Body of pancreas (tissue), 4 donors: ENCODE measurements at regions not wholly inside any gene's neighbourhood (a gene's known extent, or its start where the extent isn't known, plus 50 kb on each side); places are given as distances from the start of the nearest gene placed in this dataset.
"Not testable (repeated sequence)": the region's sequence is repeated elsewhere in the genome, so short reads cannot be mapped to it uniquely, and the experiment has no call there.

Experiments used
- ATAC-seq: fragments of 150-250 bp; one replicate; pipeline ENCODE4 v1.9.1; 2016
- DNase-seq, 4 donors: peaks; one replicate each; pipeline ENCODE4 v3.0.0-alpha.2; 2019
- H3K27ac ChIP-seq, 4 donors: fragments of 200-600 bp; sonication (generic); 1 replicate in 3 of 4; 2 replicates in 1 of 4; pipeline versions ENCODE4 v1.5.1 to v1.6.1; 2016 to 2019; ENCODE audit warnings: mild to moderate bottlenecking in 1 of 4, mixed read lengths in 1 of 4, moderate library complexity in 1 of 4
- H3K27me3 ChIP-seq, 2 donors: fragments of 200-600 bp; sonication (generic); one replicate each; pipeline ENCODE4 v1.6.0; 2016; ENCODE audit warnings: mild to moderate bottlenecking in 1 of 2
- H3K36me3 ChIP-seq, 2 donors: fragments of 200-600 bp; sonication (generic); replicated peaks in 1 of 2; 2 replicates each; pipeline ENCODE4 v1.5.1; 2016; ENCODE audit warnings: low read depth in 2 of 2; ENCODE audit not compliant: insufficient read depth in 1 of 2
- H3K4me1 ChIP-seq: fragments of 200-600 bp; sonication (generic); one replicate; pipeline ENCODE4 v1.6.0; 2016
- H3K4me3 ChIP-seq, 2 donors: fragments of 200-600 bp; sonication (generic); 1 replicate in 1 of 2; 2 replicates in 1 of 2; pipeline ENCODE4 v1.5.1; 2016 to 2019
- H3K9me3 ChIP-seq, 3 donors: fragments of 200-600 bp; sonication (generic); 1 replicate in 2 of 3; 2 replicates in 1 of 3; pipeline ENCODE4 v1.5.1; 2016
- CTCF ChIP-seq, 7 experiments: fragments of 450-650 bp in 4 of 7; fragments of 200-600 bp in 3 of 7; sonication (generic) in 3 of 7; IDR thresholded peaks; one replicate each; pipeline ENCODE4 v1.5.1; 2016 to 2019; ENCODE audit warnings: antibody characterized with exemption in 7 of 7
- POLR2A ChIP-seq, 3 donors: fragments of 450-650 bp; IDR thresholded peaks; one replicate each; pipeline ENCODE4 v1.6.1; 2016; ENCODE audit warnings: antibody characterized with exemption in 3 of 3, mild to moderate bottlenecking in 2 of 3
- WGBS, 2 donors: methylation state at CpG; one replicate each; pipeline ENCODE4 v1.1.5; 2017; 5-methylcytosine and 5-hydroxymethylcytosine counted together
- intact Hi-C: fragments of 100-400 bp; cut with DNase I; formaldehyde crosslinking; loops from one replicate; pipeline ENCODE4 v1.15.1; 2023

GRCh38 chr6:133136177-133136880, 104.8 kb upstream of the EYA4 start:
- no peaks in the 10 kb centered on the region for H3K36me3 ChIP-seq
- no peaks in the 10 kb centered on the region for H3K27me3 ChIP-seq
- no peak overlapping the region for H3K4me3 ChIP-seq
- peak overlapping the region in 1 of 4 donors; percentile 0 for H3K27ac ChIP-seq
- ATAC-seq (no peak), DNase-seq (no peak)
- intact Hi-C loops = no loop called here
- 0 to 14% methylated on average over 1 of the region's 1 CpG for WGBS, 2 donors
- TF ChIP-seq CTCF (IDR thresholded peaks at IDR 0.05) (no peak), POLR2A (IDR thresholded peaks at IDR 0.05) (no peak)
- peaks cover 9% of the 10 kb centered on the region for H3K4me1 ChIP-seq
- H3K9me3 ChIP-seq = no peaks in the 10 kb centered on the region

DNA sequence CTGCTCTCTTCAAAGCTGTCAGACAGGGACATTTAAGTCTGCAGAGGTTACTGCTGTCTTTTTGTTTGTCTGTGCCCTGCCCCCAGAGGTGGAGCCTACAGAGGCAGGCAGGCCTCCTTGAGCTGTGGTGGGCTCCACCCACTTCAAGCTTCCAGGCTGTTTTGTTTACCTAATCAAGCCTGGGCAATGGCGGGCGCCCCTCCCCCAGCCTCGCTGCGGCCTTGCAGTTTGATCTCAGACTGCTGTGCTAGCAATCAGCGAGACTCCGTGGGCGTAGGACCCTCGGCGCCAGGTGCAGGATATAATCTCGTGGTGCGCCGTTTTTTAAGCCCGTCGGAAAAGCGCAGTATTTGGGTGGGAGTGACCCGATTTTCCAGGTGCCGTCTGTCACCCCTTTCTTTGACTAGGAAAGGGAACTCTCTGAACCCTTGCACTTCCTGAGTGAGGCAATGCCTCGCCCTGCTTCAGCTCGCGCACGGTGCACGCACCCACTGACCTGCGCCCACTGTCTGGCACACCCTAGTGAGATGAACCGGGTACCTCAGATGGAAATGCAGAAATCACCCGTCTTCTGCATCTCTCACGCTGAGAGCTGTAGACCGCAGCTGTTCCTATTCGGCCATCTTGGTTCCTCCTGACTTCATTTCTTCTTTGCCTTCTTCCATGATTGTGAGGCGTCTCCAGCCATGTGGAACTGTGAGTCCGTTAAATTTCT, 93.5 kb upstream of the EYA4 start:
- H3K9me3 ChIP-seq, H3K36me3 ChIP-seq, H3K4me3 ChIP-seq, H3K27me3 ChIP-seq, ATAC-seq, intact Hi-C loops, DNase-seq, H3K4me1 ChIP-seq, H3K27ac ChIP-seq: not testable (repeated sequence)
- WGBS, 2 donors = 83 to 91% methylated on average over 28 to 30 of the region's 30 CpGs

DNA sequence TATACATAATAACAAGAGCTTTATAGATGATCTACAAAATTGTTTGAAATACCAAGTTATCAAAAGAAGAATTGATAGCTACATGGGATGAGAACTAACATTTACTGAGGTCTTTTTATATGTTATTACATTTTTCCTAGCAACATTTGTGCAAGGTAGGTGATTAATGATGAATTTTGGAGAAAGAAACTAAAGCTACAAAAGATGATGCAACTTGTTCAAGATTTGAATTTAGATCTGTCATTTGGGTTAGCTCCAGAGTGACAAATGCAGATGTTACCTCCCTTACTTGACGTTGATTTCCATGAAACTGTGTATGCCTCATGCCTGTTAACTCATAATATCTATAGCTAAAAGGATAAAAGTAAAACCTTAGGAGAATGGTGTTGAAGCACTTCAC, 84.5 kb upstream of the EYA4 start:
- Histone ChIP-seq H3K27me3 (no peaks in the 10 kb centered on the region), H3K36me3 (no peaks in the 10 kb centered on the region), H3K9me3 (no peaks in the 10 kb centered on the region), H3K4me1 (peaks cover 7% of the 10 kb centered on the region), H3K4me3 (no peak overlapping the region), H3K27ac (no peak overlapping the region)
- intact Hi-C loops = no loop called here
- no peak for TF ChIP-seq POLR2A (IDR thresholded peaks at IDR 0.05)
- no peak for TF ChIP-seq CTCF (IDR thresholded peaks at IDR 0.05)
- ATAC-seq (no peak), DNase-seq (no peak)
- WGBS, 2 donors = 41 to 43% methylated on average over 1 of the region's 1 CpG

GRCh38 chr6:133157995-133158394, 83.2 kb upstream of the EYA4 start:
- ATAC-seq = no peak
- Histone ChIP-seq H3K4me1 (peaks cover 7% of the 10 kb centered on the region), H3K36me3 (no peaks in the 10 kb centered on the region), H3K27me3 (no peaks in the 10 kb centered on the region), H3K9me3 (no peaks in the 10 kb centered on the region), H3K27ac (no peak overlapping the region), H3K4me3 (no peak overlapping the region)
- DNase-seq = no peak
- 78 to 85% methylated on average over 2 of the region's 2 CpGs for WGBS, 2 donors
- intact Hi-C loops = no loop called here
- TF ChIP-seq POLR2A (IDR thresholded peaks at IDR 0.05) (no peak), CTCF (IDR thresholded peaks at IDR 0.05) (no peak)

DNA sequence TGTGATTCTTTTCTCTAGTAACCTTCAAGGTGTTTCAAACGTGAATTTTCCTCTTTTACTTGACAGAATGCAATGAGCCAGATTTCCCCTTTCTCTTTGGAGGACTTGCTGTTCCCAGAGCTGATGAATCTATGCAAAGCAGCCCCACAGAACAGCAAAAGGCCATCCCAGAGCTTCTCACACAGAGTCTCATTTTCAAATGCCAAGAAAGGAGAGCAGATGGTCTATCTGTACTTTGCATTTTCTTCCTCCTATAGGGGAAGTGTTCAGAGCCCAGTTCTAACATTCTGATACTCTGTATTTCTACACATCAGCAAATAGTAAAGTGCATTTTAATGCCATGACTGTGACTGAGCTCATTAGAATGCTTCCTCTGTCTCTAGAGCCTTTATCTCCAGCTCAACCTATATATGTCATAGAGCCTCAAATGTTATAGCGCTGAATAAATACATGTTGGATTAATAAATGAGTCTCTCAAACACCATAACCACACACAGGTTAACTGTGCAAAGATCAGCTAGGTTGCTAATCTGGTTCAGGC, 81.8 kb upstream of the EYA4 start:
- intact Hi-C loops = no loop called here
- WGBS, 2 donors = 22 to 30% methylated on average over 2 of the region's 2 CpGs
- no peaks in the 10 kb centered on the region for H3K9me3 ChIP-seq
- DNase-seq (no peak), ATAC-seq (no peak)
- H3K4me3 ChIP-seq = no peak overlapping the region
- H3K27me3 ChIP-seq = no peaks in the 10 kb centered on the region
- TF ChIP-seq CTCF (IDR thresholded peaks at IDR 0.05) = no peak
- H3K36me3 ChIP-seq = no peaks in the 10 kb centered on the region
- peaks cover 7% of the 10 kb centered on the region for H3K4me1 ChIP-seq
- no peak overlapping the region for H3K27ac ChIP-seq
